OCI-LY3 (cell line): ENCODE measurements at regions not wholly inside any gene's neighbourhood (a gene's known extent, or its start where the extent isn't known, plus 50 kb on each side); places are given as distances from the start of the nearest gene placed in this dataset.

Experiments used
- CTCF ChIP-seq: fragments of 200-600, 300-600 bp; sonication (generic); IDR thresholded peaks from 2 replicates; pipeline ENCODE4 v1.5.1; 2014; ENCODE audit warnings: antibody characterized with exemption, low read length, low read depth
- EZH2phosphoT487 ChIP-seq: fragments of 200-600 bp; shearing (Covaris generic); IDR thresholded peaks from 2 replicates; pipeline ENCODE4 v1.6.1; 2018; ENCODE audit warnings: antibody characterized with exemption, mixed run types, low read depth

- TF ChIP-seq CTCF, result no peak
- TF ChIP-seq EZH2phosphoT487, result no peak
These were observed 837.9 kb upstream of the LCORL start for GRCh38 chr4:18859468-18859867.
